Right atrium auricular region (tissue), 2 donors: ENCODE measurements at regions not wholly inside any gene's neighbourhood (a gene's known extent, or its start where the extent isn't known, plus 50 kb on each side); places are given as distances from the start of the nearest gene placed in this dataset.

ENCODE experiments used
- DNase-seq: peaks from one replicate; pipeline ENCODE4 v3.0.0-alpha.2; 2019; ENCODE audit warnings: low spot score
- H3K27ac ChIP-seq, 2 donors: fragments of 200-600 bp; sonication (generic); 1 replicate in 1 of 2; 2 replicates in 1 of 2; pipeline ENCODE4 v1.5.1; 2016 to 2019
- H3K27me3 ChIP-seq, 2 donors: fragments of 200-600 bp; sonication (generic); one replicate each; pipeline versions ENCODE4 v1.5.1 to v1.6.0; 2017 to 2019
- H3K36me3 ChIP-seq: fragments of 200-600 bp; sonication (generic); one replicate; pipeline ENCODE4 v1.5.1; 2016
- H3K4me1 ChIP-seq, 2 donors: fragments of 200-600 bp; sonication (generic); one replicate each; pipeline versions ENCODE4 v1.5.1 to v1.6.0; 2017 to 2019
- H3K4me3 ChIP-seq, 2 donors: fragments of 200-600 bp; sonication (generic); 1 replicate in 1 of 2; 2 replicates in 1 of 2; pipeline ENCODE4 v1.5.1; 2017 to 2019; ENCODE audit warnings: mild to moderate bottlenecking in 1 of 2, moderate library complexity in 1 of 2
- H3K9me3 ChIP-seq, 2 donors: fragments of 200-600 bp; sonication (generic); one replicate each; pipeline ENCODE4 v1.5.1; 2019
- TF ChIP-seq, protein P1 (sequence below), 2 donors: fragments of 200-600 bp; sonication (generic); IDR thresholded peaks; one replicate each; pipeline ENCODE4 v1.5.1; 2019; ENCODE audit warnings: antibody characterized with exemption in 2 of 2

DNA sequence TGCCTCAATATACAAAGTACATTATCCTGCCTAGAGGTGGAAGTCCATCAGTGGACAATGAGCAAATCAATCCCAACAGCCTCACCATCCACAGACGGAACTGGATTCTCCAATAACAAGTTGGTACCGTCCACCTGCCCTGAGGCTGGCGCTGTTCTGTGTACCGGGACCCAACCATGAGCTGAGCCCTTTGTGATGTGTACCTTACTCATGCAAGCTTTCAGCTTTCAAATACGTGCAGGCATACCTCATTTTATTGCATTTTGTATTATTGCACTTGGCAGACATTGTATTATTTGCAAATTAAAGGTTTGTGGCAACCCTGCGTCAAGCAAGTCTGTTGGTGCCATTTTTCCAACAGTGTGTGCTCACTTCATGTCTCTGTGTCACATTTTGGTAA, 476.0 kb upstream of the MKI67 start:
- Histone ChIP-seq H3K36me3 (no peaks in the 10 kb centered on the region), H3K9me3 (no peaks in the 10 kb centered on the region), H3K4me3 (no peak overlapping the region), H3K4me1 (no peaks in the 10 kb centered on the region), H3K27ac (no peak overlapping the region), H3K27me3 (no peaks in the 10 kb centered on the region)
- TF ChIP-seq, protein P1, sequence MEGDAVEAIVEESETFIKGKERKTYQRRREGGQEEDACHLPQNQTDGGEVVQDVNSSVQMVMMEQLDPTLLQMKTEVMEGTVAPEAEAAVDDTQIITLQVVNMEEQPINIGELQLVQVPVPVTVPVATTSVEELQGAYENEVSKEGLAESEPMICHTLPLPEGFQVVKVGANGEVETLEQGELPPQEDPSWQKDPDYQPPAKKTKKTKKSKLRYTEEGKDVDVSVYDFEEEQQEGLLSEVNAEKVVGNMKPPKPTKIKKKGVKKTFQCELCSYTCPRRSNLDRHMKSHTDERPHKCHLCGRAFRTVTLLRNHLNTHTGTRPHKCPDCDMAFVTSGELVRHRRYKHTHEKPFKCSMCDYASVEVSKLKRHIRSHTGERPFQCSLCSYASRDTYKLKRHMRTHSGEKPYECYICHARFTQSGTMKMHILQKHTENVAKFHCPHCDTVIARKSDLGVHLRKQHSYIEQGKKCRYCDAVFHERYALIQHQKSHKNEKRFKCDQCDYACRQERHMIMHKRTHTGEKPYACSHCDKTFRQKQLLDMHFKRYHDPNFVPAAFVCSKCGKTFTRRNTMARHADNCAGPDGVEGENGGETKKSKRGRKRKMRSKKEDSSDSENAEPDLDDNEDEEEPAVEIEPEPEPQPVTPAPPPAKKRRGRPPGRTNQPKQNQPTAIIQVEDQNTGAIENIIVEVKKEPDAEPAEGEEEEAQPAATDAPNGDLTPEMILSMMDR (IDR thresholded peaks at IDR 0.05), result no peak
- no peak for DNase-seq

DNA sequence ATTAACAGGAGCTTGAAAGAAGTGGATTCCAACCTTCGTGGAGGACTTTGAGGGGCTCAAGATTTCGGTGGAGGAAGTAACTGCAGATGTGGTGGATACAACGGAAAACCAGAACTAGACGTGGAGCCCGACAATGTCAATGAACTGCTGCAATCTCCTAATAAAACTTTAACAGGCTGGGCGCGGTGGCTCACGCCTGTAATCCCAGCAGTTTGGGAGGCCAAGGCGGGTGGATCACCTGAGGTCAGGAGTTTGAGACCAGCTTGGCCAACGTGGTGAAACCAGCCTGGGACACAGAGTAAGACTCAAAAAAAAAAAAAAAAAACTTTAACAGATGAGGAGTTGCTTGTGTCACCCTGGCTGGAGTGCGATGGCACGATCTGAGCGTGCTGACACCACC, 477.8 kb upstream of the MKI67 start:
- Histone ChIP-seq H3K4me1 (no peaks in the 10 kb centered on the region), H3K27ac (no peak overlapping the region), H3K27me3 (no peaks in the 10 kb centered on the region), H3K4me3 (no peak overlapping the region), H3K9me3 (no peaks in the 10 kb centered on the region), H3K36me3 (no peaks in the 10 kb centered on the region)
- TF ChIP-seq, protein P1 (IDR thresholded peaks at IDR 0.05), result no peak
- DNase-seq, result no peak

DNA sequence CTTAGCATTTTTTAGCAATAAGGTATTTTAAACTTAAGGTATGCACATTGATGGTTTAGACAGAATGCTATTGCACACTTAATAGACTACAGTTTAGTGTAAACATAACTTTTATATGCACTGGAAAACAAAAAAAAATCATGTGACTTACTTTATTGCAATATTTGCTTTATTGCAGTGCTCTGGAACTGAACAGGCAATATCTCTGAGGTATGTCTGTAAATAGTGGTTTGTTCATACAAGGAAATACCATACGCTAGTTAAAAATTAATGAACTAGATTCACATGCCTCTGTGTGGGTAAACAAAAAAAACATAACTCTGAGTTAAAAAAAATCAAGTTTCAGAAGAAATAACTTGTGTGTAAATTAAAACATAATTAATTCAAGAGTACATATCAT, 479.0 kb upstream of the MKI67 start:
- no peaks in the 10 kb centered on the region for H3K4me1 ChIP-seq
- TF ChIP-seq, protein P1 (IDR thresholded peaks at IDR 0.05), result no peak
- no peak overlapping the region for H3K27ac ChIP-seq
- no peak for DNase-seq
- H3K4me3 ChIP-seq, result no peak overlapping the region
- H3K36me3 ChIP-seq, result no peaks in the 10 kb centered on the region
- H3K27me3 ChIP-seq, result no peaks in the 10 kb centered on the region
- H3K9me3 ChIP-seq, result no peaks in the 10 kb centered on the region

DNA sequence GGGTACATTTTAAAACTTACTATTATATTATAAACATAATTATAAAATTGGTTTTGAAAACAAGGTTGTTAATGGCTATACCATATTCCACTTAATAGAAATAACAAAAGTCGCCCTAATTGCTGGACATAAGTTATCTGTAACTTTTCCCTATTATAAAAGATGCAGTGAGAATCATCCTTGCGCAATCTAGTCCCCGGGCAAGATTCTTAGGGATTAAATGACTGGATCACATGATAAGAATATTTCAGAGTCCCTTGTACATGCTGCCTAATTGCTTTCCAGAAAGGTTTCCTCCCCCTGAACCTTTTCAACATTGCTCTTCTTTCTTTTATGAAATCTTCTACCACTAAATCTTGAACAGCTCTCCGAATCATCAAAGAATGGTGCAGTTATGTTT, 479.8 kb upstream of the MKI67 start:
- Histone ChIP-seq H3K9me3 (no peaks in the 10 kb centered on the region), H3K27ac (no peak overlapping the region)

DNA sequence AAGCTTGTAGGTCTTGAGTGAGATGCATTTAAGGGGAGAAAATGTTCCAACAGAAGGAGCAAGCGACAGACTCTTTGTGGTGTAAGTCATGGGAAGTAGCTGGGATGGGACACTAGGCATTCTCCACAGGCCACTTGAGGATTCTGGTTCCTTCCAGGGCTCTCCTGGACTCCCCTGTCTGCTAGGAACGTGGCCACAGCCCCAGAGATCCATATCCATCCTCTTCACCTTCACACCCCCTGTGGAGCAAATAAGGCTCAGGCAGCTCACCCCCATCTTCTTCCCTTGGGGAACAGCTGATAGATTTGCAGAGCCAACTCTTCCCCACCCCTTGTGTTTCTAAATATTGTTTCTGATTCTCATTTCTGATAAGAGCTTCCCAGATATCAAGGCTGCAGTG, 482.6 kb upstream of the MKI67 start:
- Histone ChIP-seq H3K36me3 (no peaks in the 10 kb centered on the region), H3K4me3 (no peak overlapping the region), H3K9me3 (no peaks in the 10 kb centered on the region), H3K27ac (no peak overlapping the region), H3K4me1 (no peaks in the 10 kb centered on the region), H3K27me3 (no peaks in the 10 kb centered on the region)
- TF ChIP-seq, protein P1 (IDR thresholded peaks at IDR 0.05), result no peak
- no peak for DNase-seq

More for the DNA sequence above, 479.8 kb upstream of the MKI67 start:
- Histone ChIP-seq H3K36me3 (no peaks in the 10 kb centered on the region), H3K4me1 (no peaks in the 10 kb centered on the region), H3K27me3 (no peaks in the 10 kb centered on the region), H3K4me3 (no peak overlapping the region)
- no peak for DNase-seq
- TF ChIP-seq, protein P1 (IDR thresholded peaks at IDR 0.05), result no peak

DNA sequence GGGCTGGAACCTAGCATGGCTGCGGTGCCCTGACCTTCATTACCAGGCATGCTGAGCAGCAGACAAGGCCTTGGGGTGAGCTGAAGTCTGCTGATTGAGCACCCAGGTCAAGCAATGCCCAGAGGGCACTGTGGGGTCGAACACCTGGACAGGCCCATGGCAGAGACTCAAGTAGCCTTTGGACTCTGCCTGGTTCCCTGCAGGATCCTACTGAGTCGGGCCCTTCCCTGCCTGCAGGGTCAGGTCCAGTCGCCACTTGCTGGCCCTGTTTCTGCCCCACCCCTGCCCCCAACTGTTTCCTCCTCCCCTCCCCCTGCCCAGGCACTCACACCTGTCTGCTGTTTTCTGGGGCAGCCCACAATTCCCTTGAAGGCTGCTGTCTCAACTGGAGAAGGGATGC, 483.2 kb upstream of the MKI67 start:
- no peaks in the 10 kb centered on the region for H3K27me3 ChIP-seq
- H3K4me1 ChIP-seq, result no peaks in the 10 kb centered on the region
- no peaks in the 10 kb centered on the region for H3K9me3 ChIP-seq
- DNase-seq, result no peak
- no peaks in the 10 kb centered on the region for H3K36me3 ChIP-seq
- TF ChIP-seq, protein P1 (IDR thresholded peaks at IDR 0.05), result no peak
- no peak overlapping the region for H3K27ac ChIP-seq
- no peak overlapping the region for H3K4me3 ChIP-seq
